ENCODE measurements at regions not wholly inside any gene's neighbourhood (a gene's known extent, or its start where the extent isn't known, plus 50 kb on each side); places are given as distances from the start of the nearest gene placed in this dataset.
"Not testable (repeated sequence)": the region's sequence is repeated elsewhere in the genome, so short reads cannot be mapped to it uniquely, and the experiment has no call there.

- no peak for DNase-seq (ENCODE audit: low read depth in 2 of 2)
Measured at GRCh38 chr13:44054525-44054924, 174.8 kb downstream of the LACC1 start.

GRCh38 chr13:44055681-44056080 lies 176.0 kb downstream of the LACC1 start:
- not testable (repeated sequence) for DNase-seq (ENCODE audit: low read depth in 2 of 2)

- no peak for DNase-seq (ENCODE audit: low read depth in 2 of 2)
Measured at GRCh38 chr13:44058067-44058466, 178.4 kb downstream of the LACC1 start.

GRCh38 chr13:44058624-44059215 lies 179.0 kb downstream of the LACC1 start:
- DNase-seq (ENCODE audit: low read depth in 2 of 2), result no peak

- DNase-seq (ENCODE audit: low read depth in 2 of 2), result no peak
Measured at GRCh38 chr13:44061876-44062275, 182.2 kb downstream of the LACC1 start.

GRCh38 chr13:44063467-44063866 lies 183.8 kb downstream of the LACC1 start:
- no peak for DNase-seq (ENCODE audit: low read depth in 2 of 2)

- DNase-seq (ENCODE audit: low read depth in 2 of 2), result no peak
Measured at GRCh38 chr13:44063881-44064280, 184.2 kb downstream of the LACC1 start.

GRCh38 chr13:44064357-44064756 lies 184.7 kb downstream of the LACC1 start:
- DNase-seq (ENCODE audit: low read depth in 2 of 2), result no peak

GRCh38 chr13:44068169-44068568 lies 188.5 kb downstream of the LACC1 start:
- no peak for DNase-seq (ENCODE audit: low read depth in 2 of 2)

GRCh38 chr13:44068737-44069136 lies 189.0 kb downstream of the LACC1 start:
- DNase-seq (ENCODE audit: low read depth in 2 of 2), result no peak

GRCh38 chr13:44072536-44072935 lies 192.8 kb downstream of the LACC1 start:
- DNase-seq (ENCODE audit: low read depth in 2 of 2), result no peak

GRCh38 chr13:44074611-44075010 lies 194.9 kb downstream of the LACC1 start:
- DNase-seq (ENCODE audit: low read depth in 2 of 2), result no peak

- DNase-seq (ENCODE audit: low read depth in 2 of 2), result no peak
Measured at GRCh38 chr13:44075113-44075512, 195.4 kb downstream of the LACC1 start.

GRCh38 chr13:44078806-44079376 lies 199.2 kb downstream of the LACC1 start:
- DNase-seq (ENCODE audit: low read depth in 2 of 2), result no peak

GRCh38 chr13:44079413-44080205 lies 199.9 kb downstream of the LACC1 start:
- no peak for DNase-seq (ENCODE audit: low read depth in 2 of 2)

- DNase-seq (ENCODE audit: low read depth in 2 of 2), result no peak
Measured at GRCh38 chr13:44084146-44084545, 204.4 kb downstream of the LACC1 start.

GRCh38 chr13:44086389-44086788 lies 206.7 kb downstream of the LACC1 start:
- no peak for DNase-seq (ENCODE audit: low read depth in 2 of 2)

GRCh38 chr13:44088411-44088810 lies 208.7 kb downstream of the LACC1 start:
- DNase-seq (ENCODE audit: low read depth in 2 of 2), result no peak

GRCh38 chr13:44088991-44089413 lies 209.3 kb downstream of the LACC1 start:
- no peak for DNase-seq (ENCODE audit: low read depth in 2 of 2)

- DNase-seq (ENCODE audit: low read depth in 2 of 2), result no peak
Measured at GRCh38 chr13:44089452-44089851, 209.7 kb downstream of the LACC1 start.

GRCh38 chr13:44092078-44092970 lies 212.6 kb downstream of the LACC1 start:
- DNase-seq (ENCODE audit: low read depth in 2 of 2), result no peak
